Liver (tissue), 7 donors: ENCODE measurements at regions not wholly inside any gene's neighbourhood (a gene's known extent, or its start where the extent isn't known, plus 50 kb on each side); places are given as distances from the start of the nearest gene placed in this dataset.
"Not testable (repeated sequence)": the region's sequence is repeated elsewhere in the genome, so short reads cannot be mapped to it uniquely, and the experiment has no call there.

Experiments used
- DNase-seq: peaks from one replicate; pipeline ENCODE4 v3.0.0-alpha.2; 2017; ENCODE audit warnings: low spot score
- H3K27ac ChIP-seq, 2 donors: one replicate each; pipeline ENCODE4 v1.7.0; 2013; ENCODE audit warnings: inconsistent platforms in 2 of 2, low read length in 2 of 2, control low read depth in 1 of 2, low read depth in 1 of 2, mild to moderate bottlenecking in 1 of 2
- H3K27me3 ChIP-seq, 4 donors: one replicate each; pipeline versions ENCODE4 v1.6.1 to v1.7.0; 2013; ENCODE audit warnings: low read length in 3 of 4, inconsistent platforms in 1 of 4, mild to moderate bottlenecking in 1 of 4, moderate library complexity in 1 of 4; ENCODE audit not compliant: control insufficient read depth in 4 of 4, insufficient read depth in 4 of 4
- H3K36me3 ChIP-seq, 4 donors: one replicate each; pipeline versions ENCODE4 v1.6.1 to v1.7.0; 2013; ENCODE audit warnings: low read length in 3 of 4, mild to moderate bottlenecking in 3 of 4, low read depth in 1 of 4, moderate library complexity in 1 of 4; ENCODE audit not compliant: control insufficient read depth in 4 of 4, insufficient read depth in 3 of 4
- H3K4me1 ChIP-seq, 4 donors: one replicate each; pipeline versions ENCODE4 v1.6.1 to v1.7.0; 2013; ENCODE audit warnings: low read length in 3 of 4, mild to moderate bottlenecking in 3 of 4, moderate library complexity in 1 of 4; ENCODE audit not compliant: control insufficient read depth in 4 of 4, insufficient read depth in 4 of 4
- H3K4me3 ChIP-seq, 3 donors: one replicate each; pipeline versions ENCODE4 v1.6.1 to v1.7.0; 2013; ENCODE audit warnings: low read length in 3 of 3, control low read depth in 1 of 3, low read depth in 1 of 3, mild to moderate bottlenecking in 1 of 3
- H3K9ac ChIP-seq, 2 donors: one replicate each; pipeline ENCODE4 v1.7.0; 2013; ENCODE audit warnings: low read length in 2 of 2, mild to moderate bottlenecking in 2 of 2, moderate library complexity in 2 of 2, control low read depth in 1 of 2, low read depth in 1 of 2
- H3K9me3 ChIP-seq, 4 donors: one replicate each; pipeline versions ENCODE4 v1.6.1 to v1.7.0; 2013; ENCODE audit warnings: low read length in 3 of 4; ENCODE audit not compliant: control insufficient read depth in 4 of 4
- FOXA1 ChIP-seq: IDR thresholded peaks from 2 replicates; pipeline ENCODE4 v1.6.1; 2016; ENCODE audit warnings: antibody characterized with exemption
- MAX ChIP-seq: IDR thresholded peaks from 2 replicates; pipeline ENCODE4 v1.6.1; 2016; ENCODE audit warnings: antibody characterized with exemption
- RAD21 ChIP-seq, 2 donors: IDR thresholded peaks; 2 replicates each; pipeline ENCODE4 v1.6.1; 2016; ENCODE audit warnings: antibody characterized with exemption in 2 of 2, mild to moderate bottlenecking in 2 of 2
- WGBS: extraction: QIAGEN DNeasy Blood & Tissue Kit; methylation state at CpG from one replicate; pipeline ENCODE4 v1.1.7; 2013; 5-methylcytosine and 5-hydroxymethylcytosine counted together
- donor health status: healthy.
- donor health status: healthy.
- donor health status: healthy.
- donor health status: healthy.

- TF ChIP-seq MAX (no peak), FOXA1 (no peak), RAD21 (IDR thresholded peaks at IDR 0.05) (no peak)
Observed at GRCh38 chr5:176754376-176754973, 55.9 kb upstream of the UNC5A start (continued).

GRCh38 chr5:176755593-176755992 lies 54.8 kb upstream of the UNC5A start:
- H3K4me3 ChIP-seq, H3K36me3 ChIP-seq, H3K27me3 ChIP-seq, DNase-seq, H3K9me3 ChIP-seq, H3K27ac ChIP-seq, H3K9ac ChIP-seq, H3K4me1 ChIP-seq: not testable (repeated sequence)
- WGBS = 95% methylated on average over 6 of the region's 6 CpGs

GRCh38 chr5:176757569-176757968 lies 52.8 kb upstream of the UNC5A start:
- not testable (repeated sequence) for H3K9me3 ChIP-seq, H3K4me1 ChIP-seq, H3K27me3 ChIP-seq, H3K4me3 ChIP-seq, H3K27ac ChIP-seq, DNase-seq, H3K9ac ChIP-seq, H3K36me3 ChIP-seq
